ENCODE measurements at regions not wholly inside any gene's neighbourhood (a gene's known extent, or its start where the extent isn't known, plus 50 kb on each side); places are given as distances from the start of the nearest gene placed in this dataset.
"Not testable (repeated sequence)": the region's sequence is repeated elsewhere in the genome, so short reads cannot be mapped to it uniquely, and the experiment has no call there.

DNA sequence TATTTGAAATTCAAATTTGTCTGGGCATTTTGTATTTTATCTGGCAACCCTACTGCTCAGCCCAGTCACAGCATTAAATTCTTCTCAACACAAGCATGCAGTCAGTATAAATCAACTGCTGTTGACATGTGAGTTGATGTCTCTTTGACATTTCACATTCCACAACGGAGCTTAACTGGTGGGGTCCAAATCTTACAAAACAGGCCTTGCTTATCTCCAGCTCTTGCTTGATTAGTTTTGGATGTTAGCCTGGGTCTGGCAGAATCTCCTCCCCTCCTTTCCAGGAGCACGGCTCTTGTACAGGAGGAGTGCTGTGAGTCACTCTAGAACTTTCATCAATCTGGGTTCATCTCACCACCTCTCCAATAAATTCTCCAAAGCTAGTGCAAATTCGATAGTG, 80.8 kb upstream of the PHACTR1 start:
- no peak for DNase-seq

DNA sequence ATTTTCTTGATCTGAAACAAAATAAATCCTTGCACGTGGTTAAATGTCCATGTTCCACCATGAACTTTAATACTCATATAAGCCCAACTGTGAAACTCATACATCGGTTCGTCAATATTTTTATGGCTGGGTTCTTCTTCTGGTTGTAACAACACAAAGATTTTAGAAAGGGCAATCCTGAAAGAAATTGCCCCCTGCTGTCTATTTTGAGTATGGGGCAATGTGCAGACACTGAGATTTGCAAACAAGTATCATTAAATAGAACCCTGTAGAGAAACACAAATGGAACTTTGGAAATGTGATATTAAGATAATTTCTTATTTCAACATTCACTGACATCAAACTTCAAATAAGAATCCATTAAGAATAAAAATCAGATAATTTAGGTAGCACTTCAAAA, 80.2 kb upstream of the PHACTR1 start:
- DNase-seq = no peak

DNA sequence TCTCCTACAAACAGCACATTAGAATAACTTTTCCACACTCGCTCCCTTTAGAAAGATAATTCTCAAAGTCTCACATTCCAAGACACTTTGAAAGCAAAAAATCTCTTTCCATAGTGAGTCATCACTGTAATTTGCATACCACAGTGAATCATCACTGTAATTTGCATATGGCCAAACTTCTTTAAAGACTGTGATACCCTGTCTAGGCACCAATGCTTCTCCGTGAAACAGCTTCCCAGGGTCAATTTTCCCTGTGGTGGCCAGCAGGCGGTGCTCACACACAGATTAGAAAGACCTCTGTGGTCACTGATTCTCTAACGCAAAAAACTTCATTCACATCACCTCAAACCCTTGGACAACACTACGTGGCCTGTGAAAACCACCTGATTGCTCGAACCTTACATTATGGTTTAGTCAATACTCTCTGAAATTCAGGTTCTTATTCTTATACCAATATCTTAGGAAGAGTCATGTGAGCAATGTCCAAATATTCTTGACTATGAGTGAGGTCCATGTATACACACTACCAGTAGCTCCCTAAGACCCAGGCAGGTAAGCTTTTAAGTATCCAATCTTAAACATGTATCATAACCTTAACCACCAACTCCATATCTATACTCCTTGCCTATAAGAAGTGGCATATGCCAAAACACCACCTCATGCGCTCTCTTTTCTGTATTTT, 78.5 kb upstream of the PHACTR1 start:
- DNase-seq = peak; percentile 87

DNA sequence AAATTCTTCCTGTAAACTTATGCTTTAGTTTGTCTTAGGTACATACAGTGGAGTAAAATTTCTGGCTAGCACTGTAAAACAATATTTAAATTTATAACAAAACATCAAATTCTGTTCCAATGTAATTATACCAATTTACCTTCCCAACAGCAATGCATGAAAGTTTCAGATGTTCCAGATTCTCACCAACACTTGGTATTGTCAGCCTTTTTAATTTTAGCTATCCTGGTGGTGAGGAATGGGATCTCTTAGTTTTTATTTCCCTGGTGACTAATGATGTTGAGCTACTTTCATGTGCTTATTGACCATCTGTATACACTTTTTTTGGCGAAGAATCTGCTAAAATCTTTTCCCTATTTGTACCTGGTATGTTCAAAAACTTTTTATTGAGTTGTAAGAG, 76.1 kb upstream of the PHACTR1 start:
- no peak for DNase-seq

DNA sequence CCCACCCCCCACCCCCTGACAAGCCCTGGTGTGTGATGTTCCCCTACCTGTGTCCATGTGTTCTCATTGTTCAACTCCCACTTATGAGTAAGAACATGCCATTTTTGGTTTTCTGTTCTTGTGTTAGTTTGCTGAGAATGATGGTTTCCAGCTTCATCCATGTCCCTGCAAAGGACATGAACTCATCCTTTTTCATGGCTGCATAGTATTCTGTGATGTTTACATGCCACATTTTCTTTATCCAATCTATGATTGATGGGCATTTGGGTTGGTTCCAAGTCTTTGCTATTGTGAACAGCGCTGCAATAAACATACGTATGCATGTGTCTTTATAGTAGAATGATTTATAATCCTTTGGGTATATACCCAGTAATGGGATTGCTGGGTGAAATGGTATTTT, 74.8 kb upstream of the PHACTR1 start:
- DNase-seq = not testable (repeated sequence)

DNA sequence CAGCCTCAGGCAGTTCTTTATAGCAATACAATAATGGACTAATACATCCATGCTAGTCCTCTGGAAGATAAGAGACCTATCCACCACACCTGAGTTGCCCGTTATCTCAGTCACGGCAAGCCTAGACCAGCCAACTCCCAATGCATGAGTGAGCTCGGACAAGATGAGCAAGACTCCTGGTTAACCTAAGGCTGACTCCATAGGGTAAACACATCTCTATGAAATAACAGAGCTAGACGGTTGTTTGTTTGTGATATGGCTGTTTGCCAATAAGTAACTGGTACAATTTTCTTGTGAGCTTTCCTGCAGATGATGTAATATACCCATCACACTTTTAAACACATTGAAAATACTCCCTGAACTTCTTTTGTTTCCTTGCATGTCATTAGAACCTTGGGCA, 70.6 kb upstream of the PHACTR1 start:
- DNase-seq = no peak

DNA sequence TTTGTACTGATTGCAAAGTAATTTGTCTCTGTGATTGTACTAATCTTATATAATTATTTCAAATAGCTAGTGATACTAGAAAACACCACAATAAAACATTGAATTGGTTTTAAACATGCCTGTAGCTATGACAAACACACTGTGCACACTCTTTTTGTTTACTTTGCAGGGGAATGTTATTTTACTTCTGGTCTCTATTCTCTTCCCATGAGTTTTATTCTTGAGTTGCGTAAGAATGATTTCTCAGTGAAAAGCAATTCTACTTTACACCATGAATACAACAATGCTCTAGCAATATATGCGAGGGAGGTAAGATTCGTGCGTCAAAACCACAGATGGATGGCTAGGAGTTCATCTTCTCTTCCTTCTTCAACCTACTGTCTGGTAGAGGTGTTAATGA, 68.4 kb upstream of the PHACTR1 start:
- DNase-seq = no peak

DNA sequence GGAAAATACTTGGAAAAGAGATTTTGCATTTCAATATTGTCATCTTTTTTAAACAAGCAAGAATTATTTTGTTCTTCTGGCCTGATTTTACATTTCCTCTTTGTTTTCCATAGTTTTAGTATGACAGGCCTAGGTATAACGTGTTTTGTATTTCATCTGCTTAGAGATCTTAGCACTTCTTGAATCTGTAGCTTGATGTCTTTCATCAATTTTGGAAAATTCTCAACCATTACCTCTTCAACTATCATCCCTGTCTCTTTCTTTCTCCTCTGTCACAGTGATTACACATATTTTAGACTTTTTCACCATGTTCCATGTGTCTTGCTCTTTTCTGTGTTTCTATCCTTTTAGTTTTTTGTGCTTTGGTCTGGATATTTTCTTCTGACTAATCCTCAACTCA, 67.2 kb upstream of the PHACTR1 start:
- no peak for DNase-seq

DNA sequence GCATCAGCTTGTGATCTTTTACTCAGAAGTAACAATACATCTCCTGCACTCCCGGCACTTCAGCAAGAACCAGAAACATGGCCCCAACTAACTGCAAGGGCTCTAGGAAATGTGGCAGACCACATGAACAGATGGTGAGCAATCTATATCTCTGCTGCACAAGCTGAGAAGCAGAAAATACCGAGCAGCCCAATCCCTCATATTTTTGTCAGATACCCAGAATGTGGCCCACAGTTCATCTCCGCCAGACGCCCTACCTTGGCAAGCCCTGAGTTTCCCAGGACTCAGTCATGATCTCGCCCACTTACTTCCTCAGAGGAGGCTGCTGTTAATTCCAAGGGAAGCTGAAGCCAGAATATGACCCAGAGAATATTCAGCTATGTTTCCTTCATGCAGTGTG, 63.1 kb upstream of the PHACTR1 start:
- DNase-seq = no peak

DNA sequence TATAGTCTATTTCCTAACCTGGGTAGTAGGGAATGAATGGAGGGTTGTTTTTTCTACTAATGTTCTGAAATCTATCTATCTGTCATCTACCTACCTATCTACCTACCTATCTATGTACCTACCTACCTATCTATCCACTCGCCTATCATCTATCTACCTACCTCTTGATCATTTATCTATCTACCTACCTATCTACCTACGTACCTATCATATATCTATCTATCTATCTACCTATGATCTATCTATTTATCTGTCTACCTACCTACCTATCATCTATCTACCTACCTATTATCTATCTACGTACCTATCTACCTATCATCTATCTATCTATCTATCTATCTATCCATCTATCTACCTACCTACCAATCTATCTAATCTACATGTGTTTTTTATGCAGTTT, 62.5 kb upstream of the PHACTR1 start:
- no peak for DNase-seq

DNA sequence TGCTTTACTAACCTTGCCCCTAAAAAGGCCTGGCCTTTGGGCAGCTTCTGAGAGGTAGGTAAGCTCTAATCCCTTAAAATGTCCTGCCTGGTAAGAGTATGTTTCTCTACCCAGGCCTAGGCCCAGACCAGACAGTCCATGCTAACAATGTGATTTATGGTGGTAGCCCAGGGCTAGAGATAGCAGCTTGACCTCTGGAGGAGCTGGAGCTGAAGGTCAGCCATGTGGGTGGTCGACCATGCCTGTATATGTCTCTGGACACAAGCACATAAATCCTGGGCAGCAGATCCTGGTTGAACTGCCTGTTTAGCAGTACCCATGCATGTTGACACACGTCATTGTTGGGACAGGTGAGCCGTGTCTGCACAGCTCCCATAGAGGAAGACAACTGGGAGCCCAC, 62.1 kb upstream of the PHACTR1 start:
- DNase-seq = no peak

DNA sequence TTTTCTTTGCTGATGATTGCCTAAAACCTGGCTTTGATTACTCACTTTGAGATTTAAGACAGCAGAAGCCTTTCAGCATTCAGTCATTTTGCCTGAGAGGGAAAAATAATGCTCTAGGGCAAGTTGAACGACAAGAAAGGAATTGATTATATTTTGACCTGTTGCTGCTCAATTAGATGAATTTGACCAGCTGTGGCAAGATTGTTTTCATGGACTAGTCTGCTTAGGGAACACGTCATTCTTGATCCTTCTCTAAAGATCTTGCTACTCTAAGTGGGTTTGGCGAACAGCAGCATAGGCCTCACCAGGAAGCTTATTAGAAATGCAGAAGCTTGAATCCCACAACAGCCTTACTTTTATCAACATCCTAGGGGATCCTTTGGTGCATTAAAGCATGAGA, 59.7 kb upstream of the PHACTR1 start:
- DNase-seq = no peak

DNA sequence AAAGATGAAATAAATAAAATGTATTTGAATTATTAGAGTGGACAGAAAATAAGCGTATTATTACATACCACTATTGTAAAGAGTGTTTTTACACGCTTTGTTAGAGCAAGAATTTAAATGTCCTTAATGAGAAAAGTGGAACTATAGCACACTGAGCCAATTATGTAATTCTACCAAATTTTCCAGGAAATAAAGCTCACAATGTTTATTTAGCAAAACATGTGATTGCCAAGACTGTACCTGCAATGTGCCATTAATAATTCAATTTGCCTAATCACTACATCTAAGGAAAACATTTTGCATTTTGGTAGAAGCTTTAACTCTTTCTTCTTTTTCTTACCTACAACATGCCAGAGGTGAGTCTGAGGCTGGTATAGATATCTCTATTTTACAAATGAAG, 58.7 kb upstream of the PHACTR1 start:
- DNase-seq = no peak

DNA sequence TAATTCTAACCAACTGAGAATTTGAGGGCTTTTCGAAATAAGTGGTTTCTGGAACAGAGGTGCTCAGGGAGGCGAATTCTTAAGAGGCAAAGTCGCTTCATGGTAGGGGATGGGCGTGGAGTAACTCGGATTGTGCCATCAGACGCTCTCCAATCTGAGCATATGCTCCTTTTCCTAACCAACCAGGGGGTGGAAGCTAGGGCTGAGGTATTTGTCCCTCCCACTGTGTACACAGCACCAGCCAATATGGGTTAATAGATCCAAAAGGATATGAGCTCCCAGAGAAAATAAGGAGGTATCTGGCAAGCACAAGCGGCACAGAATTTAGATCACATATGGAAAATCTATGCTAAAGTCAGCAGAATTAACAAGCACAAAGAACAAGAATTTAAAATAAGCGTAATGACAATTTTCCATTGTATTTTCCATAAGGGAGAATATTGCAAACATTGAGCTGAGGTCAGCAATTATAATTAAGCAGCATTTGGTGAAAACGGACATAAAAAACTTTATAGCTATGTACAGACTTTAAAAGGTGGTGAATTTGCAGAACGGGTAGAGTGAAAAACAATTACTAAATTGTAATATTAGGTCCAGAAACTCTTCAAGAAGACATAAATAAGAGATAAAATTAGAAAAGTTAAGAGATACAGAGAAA, 55.0 kb upstream of the PHACTR1 start:
- no peak for DNase-seq

Measured in DMS53 (cell line).